NCI-H460 (cell line): ENCODE measurements at regions not wholly inside any gene's neighbourhood (a gene's known extent, or its start where the extent isn't known, plus 50 kb on each side); places are given as distances from the start of the nearest gene placed in this dataset.
A peak's percentile ranks its signal among the peaks of the same experiment; 100 is the strongest.

ENCODE experiments used
- DNase-seq: peaks from one replicate; pipeline ENCODE4 v3.0.0-alpha.2; 2016; ENCODE audit warnings: low read depth; ENCODE audit errors: extremely low read depth

- no peak for DNase-seq
These were observed 50.5 kb downstream of the RGS12 start for GRCh38 chr4:3343358-3343757.

GRCh38 chr4:3344104-3344503 is 51.3 kb downstream of the RGS12 start:
- no peak for DNase-seq

GRCh38 chr4:3344596-3344995 is 51.8 kb downstream of the RGS12 start:
- no peak for DNase-seq

GRCh38 chr4:3345384-3345783 is 52.6 kb downstream of the RGS12 start:
- DNase-seq: no peak

- DNase-seq: peak; percentile 74
These were observed 53.3 kb downstream of the RGS12 start for GRCh38 chr4:3346146-3346545.

- no peak for DNase-seq
These were observed 55.0 kb downstream of the RGS12 start for GRCh38 chr4:3347871-3348270.

- no peak for DNase-seq
These were observed 55.8 kb downstream of the RGS12 start for GRCh38 chr4:3348621-3349020.

GRCh38 chr4:3349116-3349515 is 56.3 kb downstream of the RGS12 start:
- DNase-seq: no peak

- DNase-seq: no peak
These were observed 59.2 kb downstream of the RGS12 start for GRCh38 chr4:3351997-3352396.

- DNase-seq: no peak
These were observed 59.7 kb downstream of the RGS12 start for GRCh38 chr4:3352505-3352904.

- no peak for DNase-seq
These were observed 60.2 kb downstream of the RGS12 start for GRCh38 chr4:3352941-3353594.

GRCh38 chr4:3353752-3354454 is 61.1 kb downstream of the RGS12 start:
- no peak for DNase-seq

GRCh38 chr4:3354455-3354811 is 61.6 kb downstream of the RGS12 start:
- no peak for DNase-seq

- DNase-seq: no peak
These were observed 62.5 kb downstream of the RGS12 start for GRCh38 chr4:3355266-3355748.

GRCh38 chr4:3358656-3359055 is 65.8 kb downstream of the RGS12 start:
- no peak for DNase-seq

- no peak for DNase-seq
These were observed 68.0 kb downstream of the RGS12 start for GRCh38 chr4:3360777-3361176.

GRCh38 chr4:3361406-3361805 is 68.6 kb downstream of the RGS12 start:
- no peak for DNase-seq

- no peak for DNase-seq
These were observed 69.1 kb downstream of the RGS12 start for GRCh38 chr4:3361896-3362295.

GRCh38 chr4:3362431-3363287 is 69.8 kb downstream of the RGS12 start:
- no peak for DNase-seq

- no peak for DNase-seq
These were observed 70.8 kb downstream of the RGS12 start for GRCh38 chr4:3363411-3364141.

GRCh38 chr4:3364199-3364598 is 71.4 kb downstream of the RGS12 start:
- no peak for DNase-seq
